ENCODE measurements at regions not wholly inside any gene's neighbourhood (a gene's known extent, or its start where the extent isn't known, plus 50 kb on each side); places are given as distances from the start of the nearest gene placed in this dataset.

DNA sequence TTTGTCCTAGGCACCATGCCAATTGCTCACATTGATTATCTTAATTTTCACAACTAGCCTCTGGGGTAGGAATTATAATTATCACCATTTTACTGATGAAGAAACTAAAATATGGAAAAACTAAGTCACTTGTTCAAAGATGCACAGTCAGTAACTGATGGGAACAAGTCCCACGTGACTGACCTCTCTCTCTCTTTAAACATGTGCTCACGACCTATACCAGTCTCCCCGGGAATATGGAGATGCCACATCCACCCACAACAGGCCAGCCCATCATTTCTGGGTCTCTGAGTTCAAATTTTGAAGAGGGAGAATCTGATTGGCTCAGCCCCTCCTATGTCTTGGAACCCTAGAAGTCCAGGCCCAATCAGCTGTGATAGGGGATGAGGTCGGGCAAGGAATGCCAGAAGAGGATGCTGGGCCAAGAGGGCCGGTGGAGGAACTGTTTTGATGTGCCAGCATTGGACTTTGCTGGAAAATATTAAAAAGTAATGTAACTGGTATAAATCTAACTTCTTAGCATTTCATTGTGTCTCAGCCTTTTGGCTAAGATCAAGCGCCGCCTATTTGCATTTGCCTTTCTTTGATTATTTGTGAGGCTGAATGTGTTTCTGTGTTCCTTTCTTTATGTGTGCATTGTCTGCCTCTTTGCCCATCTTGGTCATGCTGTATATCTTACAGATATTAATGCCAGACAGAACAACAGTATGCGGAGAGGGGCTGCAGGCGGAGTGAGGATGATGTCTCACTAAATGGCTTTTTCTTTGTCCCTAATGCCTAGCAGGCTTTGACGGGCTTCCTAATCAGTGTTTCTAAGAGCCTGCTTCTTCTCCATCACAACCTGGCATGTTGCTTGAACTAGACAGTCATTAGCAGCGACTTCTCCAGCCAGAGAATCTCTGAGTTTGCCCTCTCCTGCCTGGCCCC is 126.6 kb downstream of the VEGFA start:
- Histone ChIP-seq H3K4me2 (ENCODE audit: insufficient read depth, low read length) (no peak overlapping the region), H3K79me2 (ENCODE audit: control insufficient read depth, insufficient read depth, low read length) (no peaks in the 10 kb centered on the region), H3K9me1 (replicated peaks; ENCODE audit: control insufficient read depth, extremely low read depth, insufficient read depth, low read length) (no peaks in the 10 kb centered on the region), H3K9ac (replicated peaks; ENCODE audit: extremely low read depth, insufficient read depth, low read length) (no peak overlapping the region), H3K4me3 (replicated peaks in 1 of 3; ENCODE audit: insufficient read depth in 1 of 3, low read depth in 1 of 3, low read length in 3 of 3) (no peak overlapping the region), H2AFZ (ENCODE audit: low read depth, low read length) (no peak overlapping the region), H3K27me3 (ENCODE audit: control insufficient read depth in 2 of 2, insufficient read depth in 2 of 2, low read length in 2 of 2) (peaks cover 9 to 14% of the 10 kb centered on the region in 2 experiments), H3K27ac (ENCODE audit: insufficient read depth, low read depth, low read length) (no peak overlapping the region), H3K36me3 (ENCODE audit: control insufficient read depth in 2 of 2, extremely low read depth in 1 of 2, insufficient read depth in 2 of 2, low read length in 2 of 2) (no peaks in the 10 kb centered on the region), H3K9me3 (replicated peaks; ENCODE audit: control insufficient read depth, insufficient read depth, low read length) (no peaks in the 10 kb centered on the region), H3K4me1 (ENCODE audit: control insufficient read depth, extremely low read depth, insufficient read depth, low read length) (no peaks in the 10 kb centered on the region), H4K20me1 (replicated peaks; ENCODE audit: control insufficient read depth, extremely low read depth, insufficient read depth, low read length) (no peaks in the 10 kb centered on the region)
- dilution Hi-C loops (cut with MboI; ENCODE audit: extremely low pct_ligation_motif_present, low sequenced_read_pairs) = no loop called here
- FAIRE-seq = no peak
- CTCF ChIA-PET = interaction anchor here (1.0 to 1.1 kb wide), 2 partner anchors 30 to 178 kb away, joined by 3 read pairs; no protein-coding TSS in a partner anchor
- no peak for DNase-seq (ENCODE audit: low read depth, low spot score)
- POLR2A ChIA-PET = no interaction called here
- TF ChIP-seq POLR2A (IDR thresholded peaks at IDR 0.05; ENCODE audit: low read depth, low read length) = no peak
- no peak for TF ChIP-seq JUN (IDR thresholded peaks at IDR 0.05; ENCODE audit: borderline replicate concordance, insufficient read depth, insufficient read length, low read depth)
- no peak for TF ChIP-seq GATA2 (IDR thresholded peaks at IDR 0.05; ENCODE audit: insufficient read depth, insufficient read length, low read depth, low read length)
- TF ChIP-seq, protein P1, sequence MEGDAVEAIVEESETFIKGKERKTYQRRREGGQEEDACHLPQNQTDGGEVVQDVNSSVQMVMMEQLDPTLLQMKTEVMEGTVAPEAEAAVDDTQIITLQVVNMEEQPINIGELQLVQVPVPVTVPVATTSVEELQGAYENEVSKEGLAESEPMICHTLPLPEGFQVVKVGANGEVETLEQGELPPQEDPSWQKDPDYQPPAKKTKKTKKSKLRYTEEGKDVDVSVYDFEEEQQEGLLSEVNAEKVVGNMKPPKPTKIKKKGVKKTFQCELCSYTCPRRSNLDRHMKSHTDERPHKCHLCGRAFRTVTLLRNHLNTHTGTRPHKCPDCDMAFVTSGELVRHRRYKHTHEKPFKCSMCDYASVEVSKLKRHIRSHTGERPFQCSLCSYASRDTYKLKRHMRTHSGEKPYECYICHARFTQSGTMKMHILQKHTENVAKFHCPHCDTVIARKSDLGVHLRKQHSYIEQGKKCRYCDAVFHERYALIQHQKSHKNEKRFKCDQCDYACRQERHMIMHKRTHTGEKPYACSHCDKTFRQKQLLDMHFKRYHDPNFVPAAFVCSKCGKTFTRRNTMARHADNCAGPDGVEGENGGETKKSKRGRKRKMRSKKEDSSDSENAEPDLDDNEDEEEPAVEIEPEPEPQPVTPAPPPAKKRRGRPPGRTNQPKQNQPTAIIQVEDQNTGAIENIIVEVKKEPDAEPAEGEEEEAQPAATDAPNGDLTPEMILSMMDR (IDR thresholded peaks at IDR 0.05; ENCODE audit: extremely low read depth in 1 of 2, insufficient read depth in 1 of 2, low read depth in 1 of 2, low read length in 2 of 2) = no peak
- TF ChIP-seq, protein P2, sequence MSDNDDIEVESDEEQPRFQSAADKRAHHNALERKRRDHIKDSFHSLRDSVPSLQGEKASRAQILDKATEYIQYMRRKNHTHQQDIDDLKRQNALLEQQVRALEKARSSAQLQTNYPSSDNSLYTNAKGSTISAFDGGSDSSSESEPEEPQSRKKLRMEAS (IDR thresholded peaks at IDR 0.05; ENCODE audit: insufficient read depth, insufficient read length) = no peak
- no peak for TF ChIP-seq MYC (IDR thresholded peaks at IDR 0.05; ENCODE audit: low read depth, low read length)
- no peak for TF ChIP-seq FOS (IDR thresholded peaks at IDR 0.05; ENCODE audit: borderline replicate concordance, insufficient read depth, low read length)
- TF ChIP-seq POLR2AphosphoS5 (IDR thresholded peaks at IDR 0.05; ENCODE audit: insufficient read depth, low read depth, low read length) = no peak
- TF ChIP-seq EZH2 (IDR thresholded peaks at IDR 0.05; ENCODE audit: borderline replicate concordance, low read depth, low read length, severe bottlenecking) = no peak
- intact Hi-C loops (cut with micrococcal nuclease) = no loop called here
- BruUV-seq (replicated peaks) = no TSS peak

All from endothelial cell of umbilical vein (primary cell).